KBM-7 (cell line): ENCODE measurements at regions not wholly inside any gene's neighbourhood (a gene's known extent, or its start where the extent isn't known, plus 50 kb on each side); places are given as distances from the start of the nearest gene placed in this dataset.

ENCODE experiments used
- DNase-seq: peaks from one replicate; pipeline ENCODE4 v3.0.0-alpha.2; 2015
- in situ Hi-C: fragments of 300-500 bp; cut with MboI; formaldehyde crosslinking; loops from 2 replicates; pipeline ENCODE4 v1.14.3; 2020; ENCODE audit warnings: low sequenced_read_pairs, low pct_unique_long_range_greater_than_20kb, mixed read lengths

GRCh38 chr7:41185851-41186250, 517.0 kb downstream of the INHBA start:
- in situ Hi-C loops = no loop called here
- no peak for DNase-seq

DNA sequence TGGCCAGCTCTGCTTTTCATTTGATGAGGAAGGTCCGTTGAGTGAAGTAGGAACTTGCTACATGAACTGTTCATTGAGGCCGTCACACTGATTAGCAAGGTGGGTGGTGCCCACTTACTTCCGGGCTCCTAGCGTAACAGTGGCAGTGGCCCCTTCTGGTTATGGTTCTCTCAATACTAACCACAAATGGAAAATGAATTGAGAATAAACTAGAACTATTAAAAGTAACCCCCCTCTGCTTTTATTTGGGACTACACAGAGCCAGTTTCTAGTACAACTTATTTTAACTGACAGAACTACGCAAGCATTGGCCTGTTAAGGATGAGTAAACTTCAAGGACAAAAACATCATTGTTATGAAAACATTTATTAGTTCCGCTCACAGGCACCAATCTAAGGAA, 519.1 kb downstream of the INHBA start:
- no peak for DNase-seq
- in situ Hi-C loops = no loop called here

DNA sequence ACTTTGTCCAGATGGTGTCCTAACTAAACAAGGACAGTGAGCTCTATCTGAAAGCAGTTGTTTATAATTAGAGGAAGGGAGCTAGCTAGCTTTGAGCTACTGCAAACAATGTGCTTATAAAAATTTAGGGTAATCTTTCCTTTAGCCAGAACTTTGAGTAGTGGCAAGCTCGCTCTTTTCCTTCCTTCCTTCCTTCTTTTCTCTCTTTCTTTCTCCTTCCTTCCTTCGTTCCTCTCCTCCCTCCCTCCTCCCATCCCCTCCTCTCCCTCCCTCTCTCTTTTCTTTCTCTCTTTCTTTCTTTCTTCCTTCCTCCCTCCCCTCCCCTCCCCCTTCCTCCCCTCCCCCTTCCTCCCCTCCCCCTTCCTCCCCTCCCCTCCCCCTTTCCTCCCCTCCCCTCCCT, 520.1 kb downstream of the INHBA start:
- no peak for DNase-seq
- in situ Hi-C loops = no loop called here

DNA sequence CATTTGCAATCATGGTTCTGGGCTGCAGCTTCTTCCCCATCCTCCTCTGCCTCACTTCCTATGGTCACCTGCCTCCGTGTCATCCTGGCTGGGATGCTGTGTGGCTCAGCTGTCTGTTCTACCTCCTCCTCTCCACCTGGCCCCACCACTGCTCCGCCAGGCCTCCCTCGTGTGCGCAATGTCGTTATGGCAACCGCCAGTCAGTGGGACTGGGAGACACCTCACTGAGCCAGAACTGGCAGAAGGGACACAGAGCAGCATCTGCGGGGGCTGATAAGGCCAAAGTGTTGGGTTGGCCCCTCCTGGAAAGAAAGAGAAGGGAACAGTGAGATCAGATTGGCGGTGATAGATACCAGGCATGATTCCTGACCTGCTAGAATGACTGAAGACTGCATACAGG, 527.5 kb downstream of the INHBA start:
- in situ Hi-C loops = no loop called here
- no peak for DNase-seq

DNA sequence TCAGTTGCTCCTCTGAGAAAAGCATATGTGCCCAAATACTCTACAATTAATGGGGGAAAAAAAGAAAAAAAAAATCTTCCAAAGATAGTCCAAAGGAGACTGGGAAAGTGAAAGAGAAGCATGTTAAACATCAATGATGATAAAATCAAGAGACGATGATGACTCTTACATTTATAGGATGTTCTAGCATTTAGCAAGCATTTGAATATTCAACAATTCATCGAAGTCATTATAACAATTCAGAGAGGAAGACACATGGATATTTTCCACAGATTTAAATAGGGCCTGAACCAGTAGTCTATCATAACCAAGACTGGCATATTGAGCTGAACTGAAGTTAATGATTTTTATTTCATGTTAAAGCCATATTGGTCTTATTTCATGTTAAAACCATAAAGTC, 528.4 kb downstream of the INHBA start:
- no peak for DNase-seq
- in situ Hi-C loops = no loop called here

- no peak for DNase-seq
- in situ Hi-C loops = no loop called here
These were observed 532.4 kb downstream of the INHBA start for GRCh38 chr7:41170466-41170865.

GRCh38 chr7:41169317-41169716, 533.6 kb downstream of the INHBA start:
- in situ Hi-C loops = no loop called here
- no peak for DNase-seq

DNA sequence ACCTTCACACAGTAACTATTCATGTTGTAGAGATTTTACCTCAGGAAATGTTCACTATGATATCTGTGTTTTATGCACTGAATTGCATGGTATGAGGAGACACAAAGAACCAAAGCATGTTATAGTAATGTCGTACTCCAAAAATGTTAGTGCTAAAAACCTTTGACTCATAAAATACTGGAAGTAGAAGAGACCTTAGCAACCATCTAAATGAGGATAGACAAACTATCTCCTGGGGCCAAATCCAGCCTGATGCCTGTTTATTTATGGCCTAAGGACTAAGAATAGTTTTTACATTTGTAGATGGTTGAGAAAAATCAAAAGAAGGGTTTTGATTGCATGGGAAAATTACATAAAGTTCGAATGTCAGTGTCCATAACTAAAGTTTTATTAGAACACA, 535.1 kb downstream of the INHBA start:
- DNase-seq = no peak

GRCh38 chr7:41164440-41164839, 538.5 kb downstream of the INHBA start:
- in situ Hi-C loops = no loop called here
- no peak for DNase-seq

More for the DNA sequence above, 535.1 kb downstream of the INHBA start:
- in situ Hi-C loops = no loop called here

GRCh38 chr7:41163991-41164390, 538.9 kb downstream of the INHBA start:
- no peak for DNase-seq
- in situ Hi-C loops = no loop called here

DNA sequence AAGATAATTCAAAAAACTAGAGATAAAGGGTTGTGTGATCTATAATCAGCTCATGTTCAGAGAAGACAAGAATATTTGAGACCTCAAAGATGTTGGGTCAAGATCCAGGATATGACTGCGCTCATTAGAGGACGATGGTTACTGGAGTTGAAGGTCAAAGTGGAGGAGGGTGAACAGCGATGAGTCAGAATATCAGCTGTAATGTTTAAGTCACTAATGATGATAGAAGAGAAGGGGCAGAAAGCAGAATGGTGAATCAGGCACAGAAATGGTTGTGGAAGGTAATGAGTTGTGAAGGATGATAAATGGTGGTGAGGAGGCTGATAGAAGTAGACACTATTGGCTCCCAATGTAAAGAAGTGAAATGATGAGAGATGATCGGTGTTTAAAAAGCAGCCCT, 540.3 kb downstream of the INHBA start:
- in situ Hi-C loops = no loop called here
- DNase-seq = no peak

DNA sequence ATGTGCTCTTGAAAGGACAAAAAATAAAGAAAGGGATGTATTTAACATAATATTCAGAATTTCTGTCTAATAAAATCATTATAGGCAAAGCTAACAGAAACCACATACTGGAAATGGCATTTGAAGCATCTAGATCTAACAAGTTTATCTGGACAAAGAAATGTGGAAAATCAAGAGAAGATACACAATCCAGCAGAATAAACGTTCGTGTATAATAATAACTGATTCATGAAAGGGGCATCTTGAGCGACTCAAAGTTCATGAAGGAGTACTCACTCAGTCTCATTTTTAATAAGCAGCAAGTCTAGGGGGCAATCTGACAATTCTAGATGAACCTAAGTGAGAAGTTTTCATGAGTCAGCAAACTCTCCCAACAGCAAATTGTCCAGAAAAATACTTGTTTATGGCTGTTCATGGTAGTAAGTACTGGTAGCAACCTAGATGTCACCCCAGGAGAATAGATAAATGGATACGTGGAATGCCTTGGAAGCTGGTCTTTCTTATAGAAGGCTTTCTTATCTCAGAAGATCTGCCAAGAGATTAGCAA, 541.8 kb downstream of the INHBA start:
- in situ Hi-C loops = no loop called here
- DNase-seq = no peak

GRCh38 chr7:41156268-41156667, 546.6 kb downstream of the INHBA start:
- in situ Hi-C loops = no loop called here
- DNase-seq = no peak

DNA sequence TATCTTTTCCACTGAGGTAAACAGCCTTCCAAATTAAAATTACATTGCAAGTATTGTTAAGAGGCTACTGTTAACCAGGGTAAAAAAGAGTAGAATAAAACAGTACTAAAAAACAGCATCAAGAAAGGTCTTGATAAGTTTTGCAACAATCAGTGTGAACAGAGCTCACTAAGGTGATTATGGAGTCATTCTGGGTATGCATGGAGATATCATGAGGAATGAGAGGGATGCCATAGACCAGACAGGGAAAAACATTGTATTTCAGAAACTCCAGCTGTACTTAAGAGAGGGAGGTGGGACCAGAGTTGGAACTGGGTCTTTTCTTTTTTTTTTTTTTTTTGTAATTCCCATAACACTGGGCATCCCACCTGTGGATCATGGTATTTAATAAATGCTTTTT, 549.6 kb downstream of the INHBA start:
- in situ Hi-C loops = no loop called here
- no peak for DNase-seq

- in situ Hi-C loops = no loop called here
These were observed 550.7 kb downstream of the INHBA start for GRCh38 chr7:41152179-41152678.

DNA sequence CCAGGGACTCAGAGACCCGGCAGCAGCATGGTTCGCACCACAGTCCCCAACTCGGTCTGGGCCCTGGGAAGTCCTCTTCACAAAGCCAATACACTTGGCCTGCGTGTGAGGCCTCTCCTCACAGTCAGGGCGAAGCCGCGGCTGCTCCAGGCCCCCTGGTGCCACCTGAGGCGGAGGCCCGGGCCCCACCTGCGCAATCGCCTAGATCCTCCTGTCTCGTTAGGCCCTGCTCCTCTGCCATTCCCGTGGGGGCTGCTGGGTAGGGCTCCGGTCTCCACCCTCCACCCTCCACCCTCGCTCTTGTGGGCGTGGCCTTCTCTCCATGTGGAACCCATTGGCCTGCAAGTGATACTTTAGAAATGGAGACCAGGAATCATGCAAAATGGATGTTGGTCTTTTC, 553.3 kb downstream of the INHBA start:
- in situ Hi-C loops = no loop called here
- DNase-seq = no peak

More at GRCh38 chr7:41152179-41152678, 550.7 kb downstream of the INHBA start:
- no peak for DNase-seq

DNA sequence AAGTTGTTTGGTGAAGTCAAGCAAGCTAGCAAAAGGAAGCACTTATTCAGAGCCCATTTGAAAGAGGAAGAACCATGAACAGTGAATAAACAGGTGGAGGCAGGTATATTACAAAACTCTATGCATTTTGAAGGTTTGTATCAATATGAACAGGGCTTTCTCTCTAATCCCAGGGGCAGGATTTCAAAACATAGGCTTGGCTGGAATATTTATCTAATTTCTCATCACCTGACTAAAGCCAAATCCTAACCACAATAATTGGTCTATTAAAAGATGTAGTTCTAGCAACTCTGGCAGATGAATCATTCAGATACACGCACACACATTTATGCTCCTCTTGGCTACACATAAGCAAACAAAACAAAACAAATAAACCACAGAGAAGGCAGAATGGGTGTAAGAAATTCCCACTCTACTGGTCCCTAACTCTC, 554.4 kb downstream of the INHBA start:
- in situ Hi-C loops = no loop called here
- DNase-seq = no peak

DNA sequence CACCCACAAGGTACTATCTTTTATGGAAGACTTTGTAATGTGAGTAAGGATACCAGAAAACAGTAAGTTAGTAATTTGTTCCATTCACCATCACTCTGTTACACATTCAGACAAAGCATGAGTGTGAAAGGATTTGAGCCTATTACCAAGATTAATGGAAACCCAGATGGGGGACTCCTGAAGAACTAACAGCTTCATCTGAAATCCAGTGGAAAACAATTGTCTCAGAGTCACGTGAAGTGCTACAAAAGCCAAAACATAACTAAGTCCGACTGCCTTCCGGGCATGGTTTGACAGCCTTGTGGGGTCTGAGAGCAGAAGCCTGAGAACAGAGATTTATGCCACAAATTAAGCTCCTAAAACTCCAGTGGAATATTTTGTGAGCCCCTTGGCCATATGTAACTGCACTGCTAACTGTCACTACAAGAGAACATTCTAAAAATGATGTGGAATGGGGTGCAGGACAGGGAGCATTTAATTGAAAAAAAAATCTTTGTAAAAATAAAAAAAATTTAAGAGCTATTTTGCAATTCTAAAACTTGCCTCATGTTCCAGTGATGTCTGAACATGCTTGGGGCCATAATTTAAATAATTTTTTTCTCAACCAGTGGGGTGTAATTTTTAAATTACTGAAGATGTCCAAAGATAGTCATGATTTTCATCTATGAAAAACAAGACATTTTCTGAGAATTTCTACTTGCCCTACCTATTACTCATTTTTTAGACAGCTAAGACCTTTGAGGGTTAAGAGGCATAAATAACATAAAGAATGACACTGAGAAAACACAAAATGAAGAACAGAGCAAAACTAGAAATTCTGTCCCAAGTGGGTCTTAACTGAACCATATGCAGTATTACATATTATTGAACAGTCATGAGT, 555.0 kb downstream of the INHBA start:
- in situ Hi-C loops = no loop called here

DNA sequence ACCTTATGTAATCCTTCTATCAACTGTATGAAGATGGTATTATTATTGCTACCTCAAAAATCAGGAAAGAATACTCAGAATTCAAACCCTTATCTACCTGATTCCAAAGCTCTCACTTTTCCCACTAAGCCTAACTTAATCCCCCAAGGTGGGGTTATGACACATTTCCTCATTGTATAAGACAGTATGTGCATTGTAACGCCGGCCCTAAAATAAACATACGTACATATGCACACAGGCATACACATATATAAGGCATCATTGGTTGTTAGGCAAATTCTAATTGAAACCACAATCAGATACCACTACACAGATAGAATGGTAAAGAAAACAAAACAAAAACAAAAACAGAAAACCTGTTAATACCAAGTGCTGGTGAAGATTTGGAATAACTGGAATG, 556.5 kb downstream of the INHBA start:
- DNase-seq = no peak
- in situ Hi-C loops = no loop called here

More for the DNA sequence above, 555.0 kb downstream of the INHBA start:
- DNase-seq = no peak

DNA sequence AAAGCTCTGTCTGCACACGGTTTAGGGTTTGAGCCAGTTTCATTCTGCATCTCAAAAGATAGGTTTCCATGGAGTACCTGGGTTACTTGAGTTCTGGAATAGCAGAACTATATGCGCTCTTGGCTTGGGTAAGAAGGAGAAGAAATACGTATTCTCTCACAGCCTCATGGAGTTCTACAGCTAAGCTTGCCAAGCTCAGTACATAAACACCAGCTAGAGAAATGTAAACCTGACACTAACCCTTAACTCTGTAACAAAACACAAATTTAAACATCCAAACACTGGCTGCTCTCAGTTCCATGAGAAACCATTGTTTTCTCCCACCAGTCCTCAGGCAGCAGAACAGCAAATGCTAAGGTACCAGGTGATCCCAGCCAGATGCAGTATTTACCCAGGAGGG, 557.2 kb downstream of the INHBA start:
- no peak for DNase-seq
- in situ Hi-C loops = no loop called here
